Vagina (tissue), 2 donors: ENCODE measurements at regions not wholly inside any gene's neighbourhood (a gene's known extent, or its start where the extent isn't known, plus 50 kb on each side); places are given as distances from the start of the nearest gene placed in this dataset.

ENCODE experiments used
- DNase-seq, 2 donors: peaks; one replicate each; pipeline ENCODE4 v3.0.0-alpha.2; 2017; ENCODE audit errors: extremely low spot score in 2 of 2
- H3K27ac ChIP-seq: fragments of 200-600 bp; sonication (generic); one replicate; pipeline ENCODE4 v1.5.1; 2019
- H3K27me3 ChIP-seq: fragments of 200-600 bp; sonication (generic); one replicate; pipeline ENCODE4 v1.5.1; 2019
- H3K36me3 ChIP-seq, 2 donors: fragments of 200-600 bp; sonication (generic); one replicate each; pipeline ENCODE4 v1.5.1; 2017 to 2019
- H3K4me1 ChIP-seq: fragments of 200-600 bp; sonication (generic); one replicate; pipeline ENCODE4 v1.5.1; 2019
- H3K4me3 ChIP-seq, 2 donors: fragments of 200-600 bp; sonication (generic); 1 replicate in 1 of 2; 2 replicates in 1 of 2; pipeline ENCODE4 v1.5.1; 2016 to 2019
- H3K9me3 ChIP-seq: fragments of 200-600 bp; sonication (generic); one replicate; pipeline ENCODE4 v1.5.1; 2019
- CTCF ChIP-seq, 3 experiments: fragments of 450-650 bp in 2 of 3; fragments of 200-600 bp in 1 of 3; sonication (generic) in 1 of 3; IDR thresholded peaks; one replicate each; pipeline ENCODE4 v1.5.1; 2017 to 2019; ENCODE audit warnings: antibody characterized with exemption in 3 of 3, mild to moderate bottlenecking in 2 of 3, moderate library complexity in 2 of 3
- POLR2A ChIP-seq, 2 donors: fragments of 450-650 bp; IDR thresholded peaks; one replicate each; pipeline ENCODE4 v1.6.1; 2017; ENCODE audit warnings: antibody characterized with exemption in 2 of 2, mild to moderate bottlenecking in 2 of 2, moderate library complexity in 2 of 2
- POLR2AphosphoS5 ChIP-seq, 2 donors: sonication (generic); formaldehyde crosslinking; IDR thresholded peaks; one replicate each; pipeline ENCODE4 v1.9.0; 2017; ENCODE audit warnings: antibody characterized with exemption in 2 of 2, mild to moderate bottlenecking in 2 of 2, low read depth in 1 of 2; ENCODE audit not compliant: insufficient read depth in 1 of 2
- intact Hi-C: fragments of 100-400 bp; cut with DNase I; formaldehyde crosslinking; loops from one replicate; pipeline ENCODE4 v1.15.1; 2023

GRCh38 chr18:29531746-29532145 lies 1354.8 kb upstream of the CDH2 start:
- intact Hi-C loops = no loop called here
- TF ChIP-seq CTCF (IDR thresholded peaks at IDR 0.05) (no peak), POLR2A (IDR thresholded peaks at IDR 0.05) (no peak), POLR2AphosphoS5 (IDR thresholded peaks at IDR 0.05; ENCODE audit: insufficient read depth in 1 of 2, low read depth in 1 of 2) (no peak)
- H3K4me1 ChIP-seq = no peaks in the 10 kb centered on the region
- H3K9me3 ChIP-seq = no peaks in the 10 kb centered on the region
- no peaks in the 10 kb centered on the region for H3K36me3 ChIP-seq
- DNase-seq = no peak
- H3K27ac ChIP-seq = no peak overlapping the region
- no peak overlapping the region for H3K4me3 ChIP-seq
- H3K27me3 ChIP-seq = no peaks in the 10 kb centered on the region

DNA sequence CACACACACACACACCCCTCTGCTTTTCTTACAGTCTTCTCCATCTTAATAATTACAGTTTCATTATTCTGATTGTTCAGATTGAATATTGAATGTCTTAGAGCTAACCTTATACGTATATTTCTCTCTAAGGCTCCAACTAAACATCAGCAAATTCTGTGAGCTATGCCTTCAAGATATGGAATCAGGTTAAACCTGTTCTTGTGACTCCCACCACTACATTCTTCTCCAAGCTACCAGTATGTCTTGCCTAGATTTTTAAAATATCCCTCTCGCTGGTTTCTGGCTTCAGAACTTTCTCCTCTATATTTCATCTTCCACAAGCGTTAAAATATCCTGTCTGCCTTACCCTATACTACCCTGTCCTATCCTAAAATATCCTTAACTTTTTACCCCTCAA lies 1346.4 kb upstream of the CDH2 start:
- TF ChIP-seq POLR2A (IDR thresholded peaks at IDR 0.05) (no peak), POLR2AphosphoS5 (IDR thresholded peaks at IDR 0.05; ENCODE audit: insufficient read depth in 1 of 2, low read depth in 1 of 2) (no peak), CTCF (IDR thresholded peaks at IDR 0.05) (no peak)
- no peak overlapping the region for H3K4me3 ChIP-seq
- no peak for DNase-seq
- no peak overlapping the region for H3K27ac ChIP-seq
- no peaks in the 10 kb centered on the region for H3K36me3 ChIP-seq
- no peaks in the 10 kb centered on the region for H3K4me1 ChIP-seq
- no peaks in the 10 kb centered on the region for H3K27me3 ChIP-seq
- intact Hi-C loops = no loop called here
- H3K9me3 ChIP-seq = no peaks in the 10 kb centered on the region

- H3K27me3 ChIP-seq = no peaks in the 10 kb centered on the region
- no peaks in the 10 kb centered on the region for H3K9me3 ChIP-seq
- no peaks in the 10 kb centered on the region for H3K4me1 ChIP-seq
- DNase-seq = no peak
- TF ChIP-seq CTCF (IDR thresholded peaks at IDR 0.05) (no peak), POLR2AphosphoS5 (IDR thresholded peaks at IDR 0.05; ENCODE audit: insufficient read depth in 1 of 2, low read depth in 1 of 2) (no peak), POLR2A (IDR thresholded peaks at IDR 0.05) (no peak)
- intact Hi-C loops = no loop called here
- H3K27ac ChIP-seq = no peak overlapping the region
- H3K36me3 ChIP-seq = no peaks in the 10 kb centered on the region
- H3K4me3 ChIP-seq = no peak overlapping the region
Observed at GRCh38 chr18:29512761-29513160, 1335.8 kb upstream of the CDH2 start.

DNA sequence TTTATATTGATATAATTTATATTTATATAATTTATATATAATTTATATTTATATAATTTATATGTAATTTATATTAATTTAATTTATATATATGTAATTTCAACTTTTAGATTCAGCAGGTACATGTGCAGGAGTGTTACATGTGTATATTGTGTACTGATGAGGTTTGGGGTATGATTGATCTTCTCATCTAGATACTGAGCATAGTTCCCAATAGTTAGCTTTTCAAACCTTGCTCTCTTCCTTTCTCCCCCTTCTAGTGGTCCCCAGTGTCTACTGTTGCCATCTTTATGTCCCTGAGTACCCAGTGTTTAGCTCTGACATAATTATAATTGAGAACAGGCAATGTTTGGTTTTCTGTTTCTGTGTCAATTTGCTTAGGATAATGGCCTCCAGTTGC lies 1335.3 kb upstream of the CDH2 start:
- Histone ChIP-seq H3K36me3 (no peaks in the 10 kb centered on the region), H3K4me3 (no peak overlapping the region), H3K27ac (no peak overlapping the region), H3K9me3 (no peaks in the 10 kb centered on the region), H3K4me1 (no peaks in the 10 kb centered on the region), H3K27me3 (no peaks in the 10 kb centered on the region)
- no peak for DNase-seq
- intact Hi-C loops = no loop called here
- TF ChIP-seq POLR2A (IDR thresholded peaks at IDR 0.05) = no peak
- TF ChIP-seq CTCF (IDR thresholded peaks at IDR 0.05) = no peak
- TF ChIP-seq POLR2AphosphoS5 (IDR thresholded peaks at IDR 0.05; ENCODE audit: insufficient read depth in 1 of 2, low read depth in 1 of 2) = no peak

- H3K36me3 ChIP-seq = no peaks in the 10 kb centered on the region
- no peaks in the 10 kb centered on the region for H3K27me3 ChIP-seq
- no peak for DNase-seq
- no peaks in the 10 kb centered on the region for H3K9me3 ChIP-seq
- H3K4me3 ChIP-seq = no peak overlapping the region
- H3K4me1 ChIP-seq = no peaks in the 10 kb centered on the region
- H3K27ac ChIP-seq = no peak overlapping the region
- intact Hi-C loops = no loop called here
- TF ChIP-seq POLR2A (IDR thresholded peaks at IDR 0.05) (no peak), CTCF (IDR thresholded peaks at IDR 0.05) (no peak), POLR2AphosphoS5 (IDR thresholded peaks at IDR 0.05; ENCODE audit: insufficient read depth in 1 of 2, low read depth in 1 of 2) (no peak)
Observed at GRCh38 chr18:29501952-29502351, 1325.0 kb upstream of the CDH2 start.
